Upper lobe of right lung (tissue), 1 donor: ENCODE measurements at regions not wholly inside any gene's neighbourhood (a gene's known extent, or its start where the extent isn't known, plus 50 kb on each side); places are given as distances from the start of the nearest gene placed in this dataset.
A peak's percentile ranks its signal among the peaks of the same experiment; 100 is the strongest.
"Not testable (repeated sequence)": the region's sequence is repeated elsewhere in the genome, so short reads cannot be mapped to it uniquely, and the experiment has no call there.

Experiments used
- ATAC-seq: fragments of 200-7000 bp; cut with Tn5 transposase; one replicate; pipeline ENCODE4 v1.9.1; 2020; ENCODE audit warnings: mild to moderate bottlenecking, moderate library complexity
- DNase-seq: peaks from one replicate; pipeline ENCODE4 v3.0.0-alpha.2; 2020
- H3K27ac ChIP-seq: fragments of 200-600 bp; one replicate; pipeline ENCODE4 v1.8.0; 2022
- H3K27me3 ChIP-seq: fragments of 200-600 bp; one replicate; pipeline ENCODE4 v1.8.0; 2022; ENCODE audit warnings: mild to moderate bottlenecking
- H3K36me3 ChIP-seq: fragments of 200-600 bp; one replicate; pipeline ENCODE4 v1.8.0; 2022
- H3K4me1 ChIP-seq: fragments of 200-600 bp; one replicate; pipeline ENCODE4 v1.8.0; 2022
- H3K4me3 ChIP-seq: fragments of 200-600 bp; one replicate; pipeline ENCODE4 v1.8.0; 2022; ENCODE audit warnings: mild to moderate bottlenecking
- H3K9me3 ChIP-seq: fragments of 200-600 bp; one replicate; pipeline ENCODE4 v1.8.0; 2022
- intact Hi-C: fragments of 100-400 bp; cut with DNase I; formaldehyde crosslinking; loops from one replicate; pipeline ENCODE4 v1.11.0; 2022
- TF ChIP-seq, protein P1 (sequence below): fragments of 200-600 bp; IDR thresholded peaks from one replicate; pipeline ENCODE4 v1.8.0; 2022; ENCODE audit warnings: antibody characterized with exemption
- donor health status: DM: no; HTN: yes; CAD: no; lungs with severe emphysema.

DNA sequence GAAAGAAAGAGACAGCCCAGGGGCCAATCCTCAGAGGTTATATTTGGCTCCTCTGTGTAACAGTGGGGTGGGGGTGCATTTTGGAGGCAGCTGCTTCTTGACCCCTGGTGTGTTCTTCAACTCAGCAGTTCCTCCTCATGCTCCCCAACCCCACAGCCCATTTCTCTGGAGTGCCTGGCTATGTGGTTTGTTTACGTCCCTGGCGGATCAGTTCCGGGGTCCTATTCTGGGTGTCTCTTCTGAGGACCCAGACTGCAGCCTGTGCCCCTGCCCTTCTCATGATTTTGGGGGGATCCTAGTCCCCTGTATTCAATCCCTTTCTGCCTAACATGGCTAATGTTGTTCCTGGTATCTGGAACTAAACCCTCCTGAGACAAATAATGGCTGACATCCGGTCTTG, 70.5 kb upstream of the SULF2 start:
- no peak overlapping the region for H3K27ac ChIP-seq
- no peak for DNase-seq
- TF ChIP-seq, protein P1, sequence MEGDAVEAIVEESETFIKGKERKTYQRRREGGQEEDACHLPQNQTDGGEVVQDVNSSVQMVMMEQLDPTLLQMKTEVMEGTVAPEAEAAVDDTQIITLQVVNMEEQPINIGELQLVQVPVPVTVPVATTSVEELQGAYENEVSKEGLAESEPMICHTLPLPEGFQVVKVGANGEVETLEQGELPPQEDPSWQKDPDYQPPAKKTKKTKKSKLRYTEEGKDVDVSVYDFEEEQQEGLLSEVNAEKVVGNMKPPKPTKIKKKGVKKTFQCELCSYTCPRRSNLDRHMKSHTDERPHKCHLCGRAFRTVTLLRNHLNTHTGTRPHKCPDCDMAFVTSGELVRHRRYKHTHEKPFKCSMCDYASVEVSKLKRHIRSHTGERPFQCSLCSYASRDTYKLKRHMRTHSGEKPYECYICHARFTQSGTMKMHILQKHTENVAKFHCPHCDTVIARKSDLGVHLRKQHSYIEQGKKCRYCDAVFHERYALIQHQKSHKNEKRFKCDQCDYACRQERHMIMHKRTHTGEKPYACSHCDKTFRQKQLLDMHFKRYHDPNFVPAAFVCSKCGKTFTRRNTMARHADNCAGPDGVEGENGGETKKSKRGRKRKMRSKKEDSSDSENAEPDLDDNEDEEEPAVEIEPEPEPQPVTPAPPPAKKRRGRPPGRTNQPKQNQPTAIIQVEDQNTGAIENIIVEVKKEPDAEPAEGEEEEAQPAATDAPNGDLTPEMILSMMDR: no peak
- intact Hi-C loops: no loop called here
- no peak for ATAC-seq
- H3K9me3 ChIP-seq: no peaks in the 10 kb centered on the region
- H3K36me3 ChIP-seq: no peaks in the 10 kb centered on the region
- peaks cover 3% of the 10 kb centered on the region for H3K27me3 ChIP-seq
- H3K4me1 ChIP-seq: no peaks in the 10 kb centered on the region
- no peak overlapping the region for H3K4me3 ChIP-seq

DNA sequence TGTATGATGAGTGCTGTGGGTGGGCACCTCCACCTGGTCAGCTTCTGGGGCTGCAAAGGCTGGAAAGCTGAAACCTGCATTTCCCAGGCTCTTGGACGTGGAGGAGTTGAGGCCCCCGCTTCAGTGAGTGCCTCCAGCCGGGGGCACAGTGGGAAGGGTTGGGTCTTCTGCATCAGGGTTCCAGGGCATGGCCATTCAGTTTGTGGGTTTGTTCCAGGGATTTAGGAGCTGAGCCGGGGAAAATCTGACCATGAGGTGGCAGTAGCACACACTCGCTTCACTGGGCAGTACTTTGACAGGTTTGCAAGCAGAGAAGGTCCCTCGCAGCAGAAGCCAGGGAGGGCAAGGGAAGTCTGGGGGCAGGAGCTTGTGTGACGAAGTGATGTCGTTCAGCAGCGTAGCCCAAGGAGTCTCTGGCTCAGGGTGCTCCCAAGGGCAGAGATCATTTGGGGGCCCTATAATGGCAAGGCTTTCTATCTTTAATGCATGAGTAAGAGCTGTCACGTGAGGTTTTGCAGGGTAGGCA, 69.5 kb upstream of the SULF2 start:
- H3K27me3 ChIP-seq: peaks cover 5% of the 10 kb centered on the region
- ATAC-seq (no peak), DNase-seq (no peak)
- no peak overlapping the region for H3K27ac ChIP-seq
- intact Hi-C loops: no loop called here
- TF ChIP-seq, protein P1: peak; percentile 17
- no peaks in the 10 kb centered on the region for H3K9me3 ChIP-seq
- no peaks in the 10 kb centered on the region for H3K4me1 ChIP-seq
- H3K4me3 ChIP-seq: no peak overlapping the region
- no peaks in the 10 kb centered on the region for H3K36me3 ChIP-seq

DNA sequence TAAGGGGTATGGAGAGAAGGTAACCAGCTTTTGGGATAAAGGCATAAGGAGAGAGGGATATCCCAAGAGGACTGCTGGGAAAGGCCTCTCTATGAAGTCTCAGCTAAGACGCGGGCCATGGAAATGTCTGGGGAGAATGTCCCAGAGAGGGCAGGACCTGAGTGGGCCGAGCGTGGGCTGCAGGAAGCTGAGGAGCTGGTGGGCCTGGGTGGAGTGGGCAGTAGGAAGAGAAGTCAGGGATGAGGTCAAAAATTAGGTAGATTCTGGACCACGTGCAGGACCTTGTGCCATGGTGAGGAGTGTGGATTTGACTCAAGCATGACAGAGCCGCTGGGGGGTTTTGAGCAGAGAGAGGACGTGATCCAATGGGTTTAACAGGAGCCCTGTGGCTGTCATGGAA, 66.5 kb upstream of the SULF2 start:
- H3K36me3 ChIP-seq: no peaks in the 10 kb centered on the region
- DNase-seq (no peak), ATAC-seq (no peak)
- H3K9me3 ChIP-seq: no peaks in the 10 kb centered on the region
- intact Hi-C loops: no loop called here
- no peaks in the 10 kb centered on the region for H3K4me1 ChIP-seq
- TF ChIP-seq, protein P1: no peak
- H3K27me3 ChIP-seq: peaks cover 5% of the 10 kb centered on the region
- H3K4me3 ChIP-seq: no peak overlapping the region
- no peak overlapping the region for H3K27ac ChIP-seq

DNA sequence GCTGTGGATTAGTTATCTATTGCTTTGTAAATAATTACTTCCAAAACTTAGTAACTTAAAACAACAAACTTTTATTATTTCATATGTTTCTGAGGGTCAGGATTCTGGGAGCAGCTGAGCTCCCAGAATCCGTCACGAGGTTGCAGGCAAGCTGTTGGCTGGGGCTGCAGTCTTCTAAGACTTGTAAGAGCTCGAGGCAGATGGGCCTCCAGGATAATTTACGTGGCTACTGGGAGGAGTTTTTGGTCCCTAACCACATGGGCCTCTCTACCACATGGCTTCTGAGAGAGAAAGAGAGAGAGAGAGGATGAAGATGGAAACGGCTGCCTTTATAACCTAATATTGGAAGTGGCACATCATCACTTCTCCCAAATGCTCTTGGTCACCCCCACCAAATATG, 64.9 kb upstream of the SULF2 start:
- Histone ChIP-seq H3K4me3 (no peak overlapping the region), H3K36me3 (no peaks in the 10 kb centered on the region), H3K4me1 (no peaks in the 10 kb centered on the region), H3K27ac (no peak overlapping the region), H3K27me3 (peaks cover 5% of the 10 kb centered on the region), H3K9me3 (no peaks in the 10 kb centered on the region)
- DNase-seq (no peak), ATAC-seq (no peak)
- TF ChIP-seq, protein P1: no peak
- intact Hi-C loops: no loop called here

DNA sequence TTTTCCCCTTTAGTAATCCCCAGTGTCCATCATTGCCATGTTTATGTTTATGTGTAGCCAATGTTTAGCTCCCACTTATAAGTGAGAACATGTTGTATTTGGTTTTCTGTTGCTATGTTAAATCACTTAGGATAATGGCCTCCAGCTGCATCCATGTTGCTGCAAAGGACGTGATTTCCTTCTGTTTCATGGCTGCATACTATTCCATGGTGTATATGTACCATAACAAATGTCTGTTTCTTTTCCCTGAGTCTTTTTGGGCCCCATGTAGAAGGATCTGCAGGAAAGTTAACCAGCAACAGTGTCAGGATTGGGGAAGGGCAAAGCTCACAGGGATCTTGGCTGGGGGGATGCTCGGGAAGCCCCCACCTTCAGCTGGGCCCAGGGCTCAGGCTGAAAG, 64.3 kb upstream of the SULF2 start:
- no peak for DNase-seq
- Histone ChIP-seq H3K4me1 (no peaks in the 10 kb centered on the region), H3K9me3 (no peaks in the 10 kb centered on the region), H3K36me3 (no peaks in the 10 kb centered on the region), H3K4me3 (no peak overlapping the region), H3K27me3 (peaks cover 5% of the 10 kb centered on the region), H3K27ac (no peak overlapping the region)
- intact Hi-C loops: no loop called here
- no peak for ATAC-seq
- TF ChIP-seq, protein P1: no peak

DNA sequence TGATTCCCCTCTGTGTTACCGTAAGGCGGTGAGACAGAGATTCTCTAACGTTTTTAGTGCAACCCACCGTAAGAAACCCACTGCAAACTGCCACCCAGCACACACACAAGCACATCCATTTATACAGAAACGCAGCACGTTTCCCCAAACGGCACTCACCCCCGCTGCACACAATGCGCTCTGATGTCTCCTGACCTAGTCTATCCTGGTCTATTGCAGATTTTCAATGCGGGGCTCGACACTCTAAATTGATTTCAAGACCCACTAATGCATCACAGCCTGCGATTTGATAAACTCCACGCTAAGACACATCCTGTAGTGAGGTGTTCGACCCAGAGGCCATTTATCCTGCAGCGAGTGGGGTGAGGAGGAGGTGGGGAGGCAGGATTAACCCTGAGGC, 63.7 kb upstream of the SULF2 start:
- no peaks in the 10 kb centered on the region for H3K9me3 ChIP-seq
- ATAC-seq: no peak
- TF ChIP-seq, protein P1: no peak

DNA sequence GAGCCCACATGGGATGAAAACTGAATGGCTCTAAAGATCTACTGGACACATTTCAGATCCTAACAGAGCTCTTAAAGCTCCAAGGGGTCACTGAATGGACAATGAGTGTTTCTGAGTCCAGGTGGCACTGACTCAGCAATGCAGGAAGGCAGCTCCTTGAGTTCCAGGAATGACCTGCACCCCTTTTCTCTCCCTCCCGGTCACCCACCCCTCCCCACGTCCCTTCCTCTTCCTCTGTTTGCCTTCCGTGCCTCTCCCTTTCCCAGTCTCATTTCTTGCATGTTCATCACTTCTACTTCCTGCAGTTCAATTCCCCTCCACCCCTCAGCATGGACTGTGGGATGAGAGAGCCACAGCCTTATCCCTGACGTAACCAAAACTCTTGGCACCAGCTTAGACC, 63.3 kb upstream of the SULF2 start:
- DNase-seq, H3K4me3 ChIP-seq, H3K27me3 ChIP-seq, H3K36me3 ChIP-seq, H3K4me1 ChIP-seq, H3K27ac ChIP-seq, H3K9me3 ChIP-seq, ATAC-seq, intact Hi-C loops: not testable (repeated sequence)

More for the DNA sequence above, 63.7 kb upstream of the SULF2 start:
- Histone ChIP-seq H3K27me3 (peaks cover 5% of the 10 kb centered on the region), H3K4me1 (no peaks in the 10 kb centered on the region), H3K36me3 (no peaks in the 10 kb centered on the region), H3K4me3 (no peak overlapping the region), H3K27ac (no peak overlapping the region)
- intact Hi-C loops: no loop called here
- no peak for DNase-seq
